ENCODE measurements at regions not wholly inside any gene's neighbourhood (a gene's known extent, or its start where the extent isn't known, plus 50 kb on each side); places are given as distances from the start of the nearest gene placed in this dataset.

GRCh38 chr14:94933486-94933885 lies 163.6 kb upstream of the GSC start:
- no peaks in the 10 kb centered on the region for H3K9me3 ChIP-seq (ENCODE audit: control insufficient read depth, insufficient read depth, low read length)
- no peaks in the 10 kb centered on the region for H3K36me3 ChIP-seq (ENCODE audit: control insufficient read depth, insufficient read depth, low read length)
- no peak overlapping the region for H3K27ac ChIP-seq (ENCODE audit: low read length)
- Mint-ChIP-seq H3K36me3 (no peaks in the 10 kb centered on the region), H3K4me1 (no peaks in the 10 kb centered on the region), H3K4me3 (no peak overlapping the region), H3K9me3 (no peaks in the 10 kb centered on the region), H3K27ac (no peak overlapping the region), H3K27me3 (ENCODE audit: low read depth in 2 of 2) (peaks cover 0 to 5% of the 10 kb centered on the region in 2 donors)
- ATAC-seq (no peak), DNase-seq (no peak)
- WGBS (ENCODE audit: insufficient coverage): 95% methylated on average over 4 of the region's 5 CpGs
- no peak overlapping the region for H3K4me3 ChIP-seq (ENCODE audit: low read length)
- no peaks in the 10 kb centered on the region for H3K27me3 ChIP-seq (ENCODE audit: control insufficient read depth, insufficient read depth, low read length)
- H3K4me1 ChIP-seq (ENCODE audit: control insufficient read depth, insufficient read depth, low read length): no peaks in the 10 kb centered on the region
- no peak for TF ChIP-seq CTCF (IDR thresholded peaks at IDR 0.05)
- intact Hi-C loops (cut with micrococcal nuclease): no loop called here

- no peak for TF ChIP-seq CTCF (IDR thresholded peaks at IDR 0.05)
- Mint-ChIP-seq H3K4me3 (no peak overlapping the region), H3K27ac (no peak overlapping the region), H3K36me3 (no peaks in the 10 kb centered on the region), H3K9me3 (no peaks in the 10 kb centered on the region), H3K27me3 (ENCODE audit: low read depth in 2 of 2) (peaks cover 0 to 5% of the 10 kb centered on the region in 2 donors), H3K4me1 (no peaks in the 10 kb centered on the region)
- H3K9me3 ChIP-seq (ENCODE audit: control insufficient read depth, insufficient read depth, low read length): no peaks in the 10 kb centered on the region
- ATAC-seq: no peak
- H3K36me3 ChIP-seq (ENCODE audit: control insufficient read depth, insufficient read depth, low read length): no peaks in the 10 kb centered on the region
- H3K27me3 ChIP-seq (ENCODE audit: control insufficient read depth, insufficient read depth, low read length): no peaks in the 10 kb centered on the region
- no peak for DNase-seq
- H3K27ac ChIP-seq (ENCODE audit: low read length): no peak overlapping the region
- intact Hi-C loops (cut with micrococcal nuclease): no loop called here
- H3K4me1 ChIP-seq (ENCODE audit: control insufficient read depth, insufficient read depth, low read length): no peaks in the 10 kb centered on the region
- WGBS (ENCODE audit: insufficient coverage): 43% methylated on average over 7 of the region's 7 CpGs
- H3K4me3 ChIP-seq (ENCODE audit: low read length): no peak overlapping the region
Observed at GRCh38 chr14:94932589-94932988, 162.7 kb upstream of the GSC start.

- Histone ChIP-seq H3K4me3 (ENCODE audit: low read length) (no peak overlapping the region), H3K4me1 (ENCODE audit: control insufficient read depth, insufficient read depth, low read length) (no peaks in the 10 kb centered on the region), H3K27me3 (ENCODE audit: control insufficient read depth, insufficient read depth, low read length) (no peaks in the 10 kb centered on the region), H3K9me3 (ENCODE audit: control insufficient read depth, insufficient read depth, low read length) (no peaks in the 10 kb centered on the region), H3K27ac (ENCODE audit: low read length) (no peak overlapping the region), H3K36me3 (ENCODE audit: control insufficient read depth, insufficient read depth, low read length) (no peaks in the 10 kb centered on the region)
- 100% methylated on average over 1 of the region's 1 CpG for WGBS (ENCODE audit: insufficient coverage)
- Mint-ChIP-seq H3K27me3 (ENCODE audit: low read depth in 2 of 2) (peaks cover 0 to 5% of the 10 kb centered on the region in 2 donors), H3K9me3 (no peaks in the 10 kb centered on the region), H3K4me3 (no peak overlapping the region), H3K27ac (no peak overlapping the region), H3K4me1 (no peaks in the 10 kb centered on the region), H3K36me3 (no peaks in the 10 kb centered on the region)
- intact Hi-C loops (cut with micrococcal nuclease): no loop called here
- ATAC-seq (no peak), DNase-seq (no peak)
- TF ChIP-seq CTCF (IDR thresholded peaks at IDR 0.05): no peak
Observed at GRCh38 chr14:94930690-94931089, 160.8 kb upstream of the GSC start.

- no peak for DNase-seq
- H3K27ac ChIP-seq (ENCODE audit: low read length): no peak overlapping the region
- no peaks in the 10 kb centered on the region for H3K9me3 ChIP-seq (ENCODE audit: control insufficient read depth, insufficient read depth, low read length)
- H3K27me3 ChIP-seq (ENCODE audit: control insufficient read depth, insufficient read depth, low read length): no peaks in the 10 kb centered on the region
- no peaks in the 10 kb centered on the region for H3K36me3 Mint-ChIP-seq
- H3K27me3 Mint-ChIP-seq (ENCODE audit: low read depth in 2 of 2): peaks cover 0 to 5% of the 10 kb centered on the region in 2 donors
- 70% methylated on average over 1 of the region's 3 CpGs for WGBS (ENCODE audit: insufficient coverage)
- H3K36me3 ChIP-seq (ENCODE audit: control insufficient read depth, insufficient read depth, low read length): no peaks in the 10 kb centered on the region
- H3K4me3 ChIP-seq (ENCODE audit: low read length): no peak overlapping the region
- no peak for ATAC-seq
- H3K4me3 Mint-ChIP-seq: no peak overlapping the region
- intact Hi-C loops (cut with micrococcal nuclease): no loop called here
- no peaks in the 10 kb centered on the region for H3K9me3 Mint-ChIP-seq
- H3K4me1 Mint-ChIP-seq: no peaks in the 10 kb centered on the region
- no peaks in the 10 kb centered on the region for H3K4me1 ChIP-seq (ENCODE audit: control insufficient read depth, insufficient read depth, low read length)
- no peak for TF ChIP-seq CTCF (IDR thresholded peaks at IDR 0.05)
- no peak overlapping the region for H3K27ac Mint-ChIP-seq
Observed at GRCh38 chr14:94929354-94929753, 159.4 kb upstream of the GSC start.
